Osteoblast (primary cell): ENCODE measurements at regions not wholly inside any gene's neighbourhood (a gene's known extent, or its start where the extent isn't known, plus 50 kb on each side); places are given as distances from the start of the nearest gene placed in this dataset.

Source experiments
- DNase-seq: peaks from one replicate; pipeline ENCODE4 v3.0.0; 2011; ENCODE audit warnings: low spot score, mixed read lengths; ENCODE audit not compliant: insufficient read length; ENCODE audit errors: missing footprints
- H2AFZ ChIP-seq: 2 replicates; pipeline ENCODE4 v1.6.0; 2011; ENCODE audit warnings: mild to moderate bottlenecking, low read length
- H3K27ac ChIP-seq: 2 replicates; pipeline ENCODE4 v1.5.1; 2011; ENCODE audit warnings: mild to moderate bottlenecking, low read depth, low read length, moderate library complexity
- H3K27me3 ChIP-seq: 2 replicates; pipeline ENCODE4 v1.6.0; 2012; ENCODE audit warnings: mild to moderate bottlenecking, control low read depth, inconsistent platforms, low read length, moderate library complexity; ENCODE audit not compliant: insufficient read depth
- H3K36me3 ChIP-seq: 2 replicates; pipeline ENCODE4 v1.5.1; 2011; ENCODE audit warnings: mild to moderate bottlenecking, low read length, control low read depth, moderate library complexity; ENCODE audit not compliant: insufficient read depth
- H3K4me1 ChIP-seq: 2 replicates; pipeline ENCODE4 v1.5.1; 2011; ENCODE audit warnings: mild to moderate bottlenecking, low read length, control low read depth, moderate library complexity; ENCODE audit not compliant: insufficient read depth
- H3K4me2 ChIP-seq: 2 replicates; pipeline ENCODE4 v1.6.0; 2011; ENCODE audit warnings: mild to moderate bottlenecking, low read length; ENCODE audit not compliant: insufficient read depth
- H3K4me3 ChIP-seq: fragments of 200-600 bp; sonication (generic); 3 replicates; pipeline ENCODE4 v1.5.1; 2012; ENCODE audit warnings: mild to moderate bottlenecking, low read length, inconsistent platforms; ENCODE audit not compliant: insufficient read depth
- H3K79me2 ChIP-seq: 2 replicates; pipeline ENCODE4 v1.6.0; 2012; ENCODE audit warnings: mild to moderate bottlenecking, low read length, control low read depth, inconsistent platforms; ENCODE audit not compliant: insufficient read depth
- H3K9me3 ChIP-seq: 2 replicates; pipeline ENCODE4 v1.5.1; 2011; ENCODE audit warnings: low read depth, low read length, control low read depth
- H4K20me1 ChIP-seq: 2 replicates; pipeline ENCODE4 v1.6.0; 2012; ENCODE audit warnings: mild to moderate bottlenecking, low read length, control low read depth; ENCODE audit not compliant: insufficient read depth
- CTCF ChIP-seq: IDR thresholded peaks from 2 replicates; pipeline ENCODE4 v1.5.1; 2011; ENCODE audit warnings: mild to moderate bottlenecking, low read depth, low read length, moderate library complexity; ENCODE audit errors: extremely low read depth

- H3K9me3 ChIP-seq: no peaks in the 10 kb centered on the region
- no peak overlapping the region for H3K27ac ChIP-seq
- no peaks in the 10 kb centered on the region for H3K36me3 ChIP-seq
- no peak overlapping the region for H3K4me2 ChIP-seq
- no peak for DNase-seq
- no peak overlapping the region for H3K4me3 ChIP-seq
- H3K27me3 ChIP-seq: no peaks in the 10 kb centered on the region
- H3K79me2 ChIP-seq: no peaks in the 10 kb centered on the region
- no peaks in the 10 kb centered on the region for H4K20me1 ChIP-seq
- no peaks in the 10 kb centered on the region for H3K4me1 ChIP-seq
- H2AFZ ChIP-seq: no peak overlapping the region
- no peak for TF ChIP-seq CTCF
Measured at GRCh38 chr2:22784566-22784965, 600.4 kb upstream of the KLHL29 start.

GRCh38 chr2:22786817-22787216 lies 598.2 kb upstream of the KLHL29 start:
- no peaks in the 10 kb centered on the region for H3K9me3 ChIP-seq
- no peak for TF ChIP-seq CTCF
- no peaks in the 10 kb centered on the region for H3K79me2 ChIP-seq
- H2AFZ ChIP-seq: no peak overlapping the region
- H3K4me1 ChIP-seq: no peaks in the 10 kb centered on the region
- no peak overlapping the region for H3K4me3 ChIP-seq
- no peaks in the 10 kb centered on the region for H4K20me1 ChIP-seq
- no peaks in the 10 kb centered on the region for H3K27me3 ChIP-seq
- DNase-seq: no peak
- H3K4me2 ChIP-seq: no peak overlapping the region
- H3K36me3 ChIP-seq: no peaks in the 10 kb centered on the region
- no peak overlapping the region for H3K27ac ChIP-seq

GRCh38 chr2:22787745-22788144 lies 597.2 kb upstream of the KLHL29 start:
- Histone ChIP-seq H3K4me3 (no peak overlapping the region), H2AFZ (no peak overlapping the region), H3K79me2 (no peaks in the 10 kb centered on the region), H3K27ac (no peak overlapping the region), H4K20me1 (no peaks in the 10 kb centered on the region), H3K4me1 (no peaks in the 10 kb centered on the region), H3K36me3 (no peaks in the 10 kb centered on the region), H3K27me3 (no peaks in the 10 kb centered on the region), H3K4me2 (no peak overlapping the region), H3K9me3 (no peaks in the 10 kb centered on the region)
- no peak for DNase-seq
- no peak for TF ChIP-seq CTCF

GRCh38 chr2:22788749-22789327 lies 596.1 kb upstream of the KLHL29 start:
- Histone ChIP-seq H2AFZ (no peak overlapping the region), H3K9me3 (no peaks in the 10 kb centered on the region), H3K4me1 (no peaks in the 10 kb centered on the region), H4K20me1 (no peaks in the 10 kb centered on the region), H3K4me2 (no peak overlapping the region), H3K79me2 (no peaks in the 10 kb centered on the region), H3K36me3 (no peaks in the 10 kb centered on the region), H3K27ac (no peak overlapping the region), H3K27me3 (no peaks in the 10 kb centered on the region), H3K4me3 (no peak overlapping the region)
- no peak for TF ChIP-seq CTCF
- no peak for DNase-seq
